ENCODE measurements at regions not wholly inside any gene's neighbourhood (a gene's known extent, or its start where the extent isn't known, plus 50 kb on each side); places are given as distances from the start of the nearest gene placed in this dataset.

GRCh38 chr1:227470688-227471087 is 92.7 kb upstream of the ZNF678 start:
- no peak for ATAC-seq
- H3K4me1 Mint-ChIP-seq (ENCODE audit: low read depth) = no peaks in the 10 kb centered on the region
- no peak for DNase-seq
- TF ChIP-seq, protein P1, sequence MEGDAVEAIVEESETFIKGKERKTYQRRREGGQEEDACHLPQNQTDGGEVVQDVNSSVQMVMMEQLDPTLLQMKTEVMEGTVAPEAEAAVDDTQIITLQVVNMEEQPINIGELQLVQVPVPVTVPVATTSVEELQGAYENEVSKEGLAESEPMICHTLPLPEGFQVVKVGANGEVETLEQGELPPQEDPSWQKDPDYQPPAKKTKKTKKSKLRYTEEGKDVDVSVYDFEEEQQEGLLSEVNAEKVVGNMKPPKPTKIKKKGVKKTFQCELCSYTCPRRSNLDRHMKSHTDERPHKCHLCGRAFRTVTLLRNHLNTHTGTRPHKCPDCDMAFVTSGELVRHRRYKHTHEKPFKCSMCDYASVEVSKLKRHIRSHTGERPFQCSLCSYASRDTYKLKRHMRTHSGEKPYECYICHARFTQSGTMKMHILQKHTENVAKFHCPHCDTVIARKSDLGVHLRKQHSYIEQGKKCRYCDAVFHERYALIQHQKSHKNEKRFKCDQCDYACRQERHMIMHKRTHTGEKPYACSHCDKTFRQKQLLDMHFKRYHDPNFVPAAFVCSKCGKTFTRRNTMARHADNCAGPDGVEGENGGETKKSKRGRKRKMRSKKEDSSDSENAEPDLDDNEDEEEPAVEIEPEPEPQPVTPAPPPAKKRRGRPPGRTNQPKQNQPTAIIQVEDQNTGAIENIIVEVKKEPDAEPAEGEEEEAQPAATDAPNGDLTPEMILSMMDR (IDR thresholded peaks at IDR 0.05) = no peak
- ChIA-PET CTCF (no interaction called here), POLR2A (no interaction called here)
- peaks cover 12% of the 10 kb centered on the region for H3K27me3 Mint-ChIP-seq
- intact Hi-C loops (cut with micrococcal nuclease) = no loop called here
- peaks cover 4% of the 10 kb centered on the region for H3K9me3 Mint-ChIP-seq
- peaks cover 2% of the 10 kb centered on the region for H3K36me3 Mint-ChIP-seq (ENCODE audit: low read depth)
- H3K27ac Mint-ChIP-seq = no peak overlapping the region
- H3K4me3 Mint-ChIP-seq = no peak overlapping the region

GRCh38 chr1:227469708-227470107 is 93.6 kb upstream of the ZNF678 start:
- Mint-ChIP-seq H3K4me3 (no peak overlapping the region), H3K27me3 (peaks cover 4% of the 10 kb centered on the region), H3K9me3 (peaks cover 4% of the 10 kb centered on the region), H3K27ac (no peak overlapping the region), H3K4me1 (ENCODE audit: low read depth) (no peaks in the 10 kb centered on the region), H3K36me3 (ENCODE audit: low read depth) (peaks cover 2% of the 10 kb centered on the region)
- no peak for ATAC-seq
- ChIA-PET CTCF (interaction anchor here (3.5 kb wide), 1 partner anchor 12 kb away, joined by 17 read pairs; no protein-coding TSS in a partner anchor), POLR2A (no interaction called here)
- intact Hi-C loops (cut with micrococcal nuclease) = no loop called here
- TF ChIP-seq, protein P1 (IDR thresholded peaks at IDR 0.05) = no peak
- DNase-seq = no peak

DNA sequence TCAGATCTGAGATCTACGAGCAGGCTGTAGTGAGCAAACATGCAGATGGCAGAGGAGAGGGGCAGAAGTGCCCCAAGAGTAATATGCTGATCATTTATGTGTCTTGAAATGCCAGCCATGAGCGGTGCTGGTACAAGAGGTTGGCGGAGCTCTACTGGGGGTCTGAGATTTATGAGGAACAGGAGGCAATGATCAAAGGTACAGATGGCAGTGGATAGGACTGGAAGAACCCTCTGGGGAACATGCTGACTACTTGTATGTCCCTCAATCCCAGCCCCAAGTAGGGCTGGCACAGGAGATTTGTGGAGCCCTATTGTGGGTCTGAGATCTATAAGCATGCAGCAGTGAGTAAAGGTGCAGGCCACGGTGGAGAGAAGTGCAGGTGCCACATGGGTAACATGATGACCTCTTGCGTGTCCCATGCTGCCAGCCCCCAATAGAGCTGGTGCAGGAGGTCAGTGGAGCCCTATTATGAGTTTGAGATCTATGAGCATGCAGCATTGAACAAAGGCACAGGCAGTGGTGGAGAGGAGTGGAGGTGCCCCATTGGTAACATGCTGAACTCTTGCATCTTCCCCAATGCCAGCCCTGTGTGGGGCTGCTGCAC is 97.2 kb upstream of the ZNF678 start:
- no peak for DNase-seq
- ChIA-PET CTCF (interaction anchor here (3.5 kb wide), 1 partner anchor 15 kb away, joined by 17 read pairs; no protein-coding TSS in a partner anchor), POLR2A (no interaction called here)
- Mint-ChIP-seq H3K27ac (no peak overlapping the region), H3K36me3 (ENCODE audit: low read depth) (peaks cover 2% of the 10 kb centered on the region), H3K27me3 (peaks cover 4% of the 10 kb centered on the region), H3K4me1 (ENCODE audit: low read depth) (no peaks in the 10 kb centered on the region), H3K4me3 (no peak overlapping the region), H3K9me3 (peaks cover 4% of the 10 kb centered on the region)
- ATAC-seq = no peak
- TF ChIP-seq, protein P1 (IDR thresholded peaks at IDR 0.05) = no peak
- intact Hi-C loops (cut with micrococcal nuclease) = no loop called here

GRCh38 chr1:227465256-227465655 is 98.1 kb upstream of the ZNF678 start:
- H3K9me3 Mint-ChIP-seq = peaks cover under 1% of the 10 kb centered on the region
- no peak for ATAC-seq
- H3K4me3 Mint-ChIP-seq = no peak overlapping the region
- no peaks in the 10 kb centered on the region for H3K4me1 Mint-ChIP-seq (ENCODE audit: low read depth)
- POLR2A ChIA-PET = no interaction called here
- DNase-seq = no peak
- CTCF ChIA-PET = no interaction called here
- intact Hi-C loops (cut with micrococcal nuclease) = no loop called here
- TF ChIP-seq, protein P1 (IDR thresholded peaks at IDR 0.05) = no peak
- no peak overlapping the region for H3K27ac Mint-ChIP-seq
- H3K27me3 Mint-ChIP-seq = peaks cover 5% of the 10 kb centered on the region
- peaks cover under 1% of the 10 kb centered on the region for H3K36me3 Mint-ChIP-seq (ENCODE audit: low read depth)

GRCh38 chr1:227459977-227460376 is 103.4 kb upstream of the ZNF678 start:
- Mint-ChIP-seq H3K4me1 (ENCODE audit: low read depth) (no peaks in the 10 kb centered on the region), H3K9me3 (no peaks in the 10 kb centered on the region), H3K36me3 (ENCODE audit: low read depth) (no peaks in the 10 kb centered on the region), H3K27ac (no peak overlapping the region), H3K4me3 (no peak overlapping the region), H3K27me3 (peaks cover 12% of the 10 kb centered on the region)
- no peak for ATAC-seq
- intact Hi-C loops (cut with micrococcal nuclease) = no loop called here
- DNase-seq = no peak
- TF ChIP-seq, protein P1 (IDR thresholded peaks at IDR 0.05) = no peak
- ChIA-PET POLR2A (no interaction called here), CTCF (interaction anchor here (0.6 kb wide), 1 partner anchor 408 kb away, joined by 3 read pairs; no protein-coding TSS in a partner anchor)

Measured in activated CD8-positive, alpha-beta T cell treated with anti-CD3 and anti-CD28 coated beads for 36 hours (primary cell).